SU-DHL-6 (cell line): ENCODE measurements at regions not wholly inside any gene's neighbourhood (a gene's known extent, or its start where the extent isn't known, plus 50 kb on each side); places are given as distances from the start of the nearest gene placed in this dataset.

Experiments used
- H2AFZ ChIP-seq: fragments of 200-600 bp; sonication (generic); 2 replicates; pipeline ENCODE4 v1.6.1; 2014; ENCODE audit warnings: low read depth, mild to moderate bottlenecking, moderate library complexity, mixed read lengths, antibody characterized with exemption, low read length; ENCODE audit not compliant: severe bottlenecking
- H3F3A ChIP-seq: fragments of 200-600 bp; shearing (Covaris generic); 2 replicates; pipeline ENCODE4 v1.6.0; 2016; ENCODE audit warnings: antibody characterized with exemption, mild to moderate bottlenecking; ENCODE audit not compliant: insufficient read depth
- H3K27ac ChIP-seq: fragments of 200-600 bp; sonication (generic); 2 replicates; pipeline ENCODE4 v1.5.1; 2016; ENCODE audit warnings: low read depth, mild to moderate bottlenecking, low read length, moderate library complexity, mixed read lengths
- H3K27me3 ChIP-seq: fragments of 200-600 bp; sonication (generic), shearing (Covaris generic); 2 replicates; pipeline ENCODE4 v1.6.0; 2014; ENCODE audit warnings: mild to moderate bottlenecking, low read length
- H3K36me3 ChIP-seq: fragments of 200-600 bp; sonication (generic); 2 replicates; pipeline ENCODE4 v1.6.1; 2014; ENCODE audit warnings: mild to moderate bottlenecking, low read length, mixed read lengths
- H3K4me2 ChIP-seq: fragments of 300-600, 200-600 bp; shearing (Covaris generic), sonication (generic); 2 replicates; pipeline ENCODE4 v1.6.0; 2014; ENCODE audit warnings: low read length, low read depth, mild to moderate bottlenecking; ENCODE audit not compliant: poor library complexity, severe bottlenecking
- H3K4me3 ChIP-seq: fragments of 200-600 bp; sonication (generic); 2 replicates; pipeline ENCODE4 v1.5.1; 2014; ENCODE audit warnings: antibody characterized with exemption, low read length, mild to moderate bottlenecking, mixed read lengths; ENCODE audit not compliant: insufficient read depth, poor library complexity, severe bottlenecking
- H3K79me2 ChIP-seq: fragments of 200-600 bp; sonication (generic); 2 replicates; pipeline ENCODE4 v1.6.1; 2014; ENCODE audit warnings: mild to moderate bottlenecking, low read length, moderate library complexity; ENCODE audit not compliant: insufficient read depth
- H3K9ac ChIP-seq: fragments of 200-600 bp; sonication (generic); 2 replicates; pipeline ENCODE4 v1.7.0; 2014; ENCODE audit warnings: mild to moderate bottlenecking, low read length
- H3K9me2 ChIP-seq: fragments of 200-600 bp; sonication (generic); replicated peaks from 2 replicates; pipeline ENCODE4 v1.6.1; 2014; ENCODE audit warnings: low read length; ENCODE audit not compliant: insufficient read depth
- H3K9me3 ChIP-seq: fragments of 200-600 bp; sonication (generic); 2 replicates; pipeline ENCODE4 v1.6.1; 2014; ENCODE audit warnings: low read length, mixed read lengths; ENCODE audit not compliant: insufficient read depth
- H4K20me1 ChIP-seq: fragments of 200-600 bp; sonication (generic); 2 replicates; pipeline ENCODE4 v1.6.1; 2014; ENCODE audit warnings: low read depth, mild to moderate bottlenecking, antibody characterized with exemption, low read length, moderate library complexity, mixed read lengths
- CTCF ChIP-seq: fragments of 200-600 bp; sonication (generic); IDR thresholded peaks from one replicate; pipeline ENCODE4 v1.5.1; 2017; ENCODE audit warnings: antibody characterized with exemption, mild to moderate bottlenecking, low read length, moderate library complexity; ENCODE audit not compliant: insufficient read depth, poor library complexity, severe bottlenecking
- EZH2phosphoT487 ChIP-seq: fragments of 200-600 bp; sonication (generic), shearing (Covaris generic); conservative IDR thresholded peaks from 2 replicates; pipeline ENCODE4 v1.6.1; 2018; ENCODE audit warnings: mild to moderate bottlenecking, antibody characterized with exemption, low read length, moderate library complexity, mixed read lengths

GRCh38 chr5:58370606-58371005 lies 89.3 kb downstream of the PLK2 start:
- Histone ChIP-seq H3K79me2 (no peaks in the 10 kb centered on the region), H3K4me3 (no peak overlapping the region), H3K9me3 (no peaks in the 10 kb centered on the region), H3K27me3 (no peaks in the 10 kb centered on the region), H3K9ac (no peak overlapping the region), H2AFZ (no peak overlapping the region), H3F3A (no peaks in the 10 kb centered on the region), H3K27ac (no peak overlapping the region), H3K9me2 (no peaks in the 10 kb centered on the region), H4K20me1 (no peaks in the 10 kb centered on the region), H3K4me2 (no peak overlapping the region), H3K36me3 (no peaks in the 10 kb centered on the region)
- TF ChIP-seq EZH2phosphoT487 (no peak), CTCF (no peak)

- no peak overlapping the region for H3K4me2 ChIP-seq
- TF ChIP-seq EZH2phosphoT487 (no peak), CTCF (no peak)
- H3K27me3 ChIP-seq, result no peaks in the 10 kb centered on the region
- no peak overlapping the region for H2AFZ ChIP-seq
- H3K9ac ChIP-seq, result no peak overlapping the region
- H3K9me2 ChIP-seq, result no peaks in the 10 kb centered on the region
- no peaks in the 10 kb centered on the region for H3K79me2 ChIP-seq
- no peaks in the 10 kb centered on the region for H4K20me1 ChIP-seq
- no peak overlapping the region for H3K4me3 ChIP-seq
- no peaks in the 10 kb centered on the region for H3K36me3 ChIP-seq
- H3K9me3 ChIP-seq, result no peaks in the 10 kb centered on the region
- H3F3A ChIP-seq, result no peaks in the 10 kb centered on the region
- H3K27ac ChIP-seq, result no peak overlapping the region
These were observed 90.2 kb downstream of the PLK2 start for GRCh38 chr5:58369513-58370190.

GRCh38 chr5:58366461-58366860 lies 93.4 kb downstream of the PLK2 start:
- Histone ChIP-seq H3K9ac (no peak overlapping the region), H3K79me2 (no peaks in the 10 kb centered on the region), H3K4me3 (no peak overlapping the region), H3F3A (no peaks in the 10 kb centered on the region), H3K4me2 (no peak overlapping the region), H3K36me3 (no peaks in the 10 kb centered on the region), H4K20me1 (no peaks in the 10 kb centered on the region), H3K9me2 (no peaks in the 10 kb centered on the region), H3K27me3 (no peaks in the 10 kb centered on the region), H3K9me3 (no peaks in the 10 kb centered on the region), H2AFZ (no peak overlapping the region), H3K27ac (no peak overlapping the region)
- TF ChIP-seq CTCF (no peak), EZH2phosphoT487 (no peak)
